Adrenal gland (tissue), 9 donors: ENCODE measurements at regions not wholly inside any gene's neighbourhood (a gene's known extent, or its start where the extent isn't known, plus 50 kb on each side); places are given as distances from the start of the nearest gene placed in this dataset.
"Not testable (repeated sequence)": the region's sequence is repeated elsewhere in the genome, so short reads cannot be mapped to it uniquely, and the experiment has no call there.

Source experiments
- DNase-seq, 7 donors: peaks; one replicate each; pipeline ENCODE4 v3.0.0-alpha.2; 2019 to 2020
- H3K27ac ChIP-seq, 5 donors: fragments of 200-600 bp; sonication (generic) in 4 of 5; 1 replicate in 3 of 5; 2 replicates in 2 of 5; pipeline versions ENCODE4 v1.5.1 to v1.8.0; 2016 to 2020; ENCODE audit warnings: mild to moderate bottlenecking in 1 of 5
- H3K27me3 ChIP-seq: fragments of 200-600 bp; 2 replicates; pipeline ENCODE4 v1.8.0; 2021
- H3K36me3 ChIP-seq, 2 donors: fragments of 200-600 bp; replicated peaks in 1 of 2; 1 replicate in 1 of 2; 2 replicates in 1 of 2; pipeline versions ENCODE4 v1.5.1 to v1.8.0; 2018 to 2022
- H3K4me1 ChIP-seq, 2 donors: fragments of 200-600 bp; replicated peaks in 1 of 2; 1 replicate in 1 of 2; 2 replicates in 1 of 2; pipeline versions ENCODE4 v1.5.1 to v1.8.0; 2018 to 2021
- H3K4me3 ChIP-seq, 4 donors: fragments of 200-600 bp; sonication (generic) in 3 of 4; one replicate each; pipeline ENCODE4 v1.5.1; 2016 to 2018
- H3K9me3 ChIP-seq, 3 donors: fragments of 200-600 bp; sonication (generic) in 1 of 3; replicated peaks in 1 of 3; 1 replicate in 2 of 3; 2 replicates in 1 of 3; pipeline versions ENCODE4 v1.5.1 to v1.8.0; 2016 to 2021
- CTCF ChIP-seq, 6 experiments: fragments of 450-650 bp in 4 of 6; fragments of 200-600 bp in 2 of 6; sonication (generic) in 1 of 6; IDR thresholded peaks; 1 replicate in 5 of 6; 2 replicates in 1 of 6; pipeline versions ENCODE4 v1.5.1 to v1.8.0; 2016 to 2021; ENCODE audit warnings: antibody characterized with exemption in 6 of 6, mild to moderate bottlenecking in 2 of 6, moderate library complexity in 1 of 6
- POLR2A ChIP-seq, 2 donors: fragments of 450-650 bp; IDR thresholded peaks; one replicate each; pipeline ENCODE4 v1.6.1; 2017; ENCODE audit warnings: antibody characterized with exemption in 2 of 2, mild to moderate bottlenecking in 2 of 2, moderate library complexity in 1 of 2
- WGBS, 4 donors: extraction: QIAGEN DNeasy Blood & Tissue Kit in 2 of 4; methylation state at CpG; one replicate each; pipeline versions ENCODE4 v1.1.5 to v1.1.7; 2013 to 2017; 5-methylcytosine and 5-hydroxymethylcytosine counted together
- intact Hi-C, 2 donors: fragments of 100-400 bp; cut with DNase I; formaldehyde crosslinking; loops; one replicate each; pipeline versions ENCODE4 v1.14.1 to v1.15.0; 2022 to 2023
- donor health status: healthy with polysubstance abuse.
- donor health status: Bipolar disorder and iron deficiency.
- donor health status: DM: yes; HTN: yes; CAD: no.
- donor health status: DM: no; HTN: no; CAD: no.
- donor health status: DM: no; HTN: no; CAD: no.

- Histone ChIP-seq H3K4me1 (no peaks in the 10 kb centered on the region), H3K9me3 (no peaks in the 10 kb centered on the region), H3K27ac (no peak overlapping the region), H3K4me3 (no peak overlapping the region), H3K36me3 (no peaks in the 10 kb centered on the region), H3K27me3 (no peaks in the 10 kb centered on the region)
- no peak for DNase-seq
- intact Hi-C loops, result loop anchor here in 1 of 2 donors (10.0 kb wide), 1 partner anchor 365 kb away; no protein-coding TSS in a partner anchor
- WGBS, 4 donors, result 50 to 72% (median 59%) methylated on average over 1 of the region's 1 CpG
- no peak for TF ChIP-seq CTCF (IDR thresholded peaks at IDR 0.05)
- no peak for TF ChIP-seq POLR2A (IDR thresholded peaks at IDR 0.05)
These were observed 311.4 kb upstream of the NCKAP5 start for GRCh38 chr2:133879703-133880102.

DNA sequence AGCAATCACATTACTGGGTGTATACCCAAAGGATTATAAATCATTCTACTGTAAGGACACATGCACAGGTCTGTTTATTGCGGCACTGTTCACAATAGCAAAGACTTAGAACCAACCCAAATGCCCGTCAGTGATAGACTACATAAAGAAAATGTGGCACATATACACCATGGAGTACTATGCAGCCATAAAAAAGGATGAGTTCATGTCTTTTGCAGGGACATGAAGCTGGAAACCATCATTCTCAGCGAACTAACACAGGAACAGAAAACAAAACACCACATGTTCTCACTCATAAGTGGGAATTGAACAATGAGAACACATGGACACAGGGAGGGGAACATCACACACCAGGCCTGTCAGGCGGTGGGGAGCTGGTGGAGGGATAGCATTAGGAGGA, 313.9 kb upstream of the NCKAP5 start:
- not testable (repeated sequence) for H3K27ac ChIP-seq, DNase-seq, H3K4me1 ChIP-seq, H3K9me3 ChIP-seq, H3K27me3 ChIP-seq, H3K4me3 ChIP-seq, H3K36me3 ChIP-seq
- 84 to 94% (median 90%) methylated on average over 4 of the region's 4 CpGs for WGBS, 4 donors
- intact Hi-C loops, result loop anchor here in 1 of 2 donors (10.0 kb wide), 1 partner anchor 363 kb away; no protein-coding TSS in a partner anchor

DNA sequence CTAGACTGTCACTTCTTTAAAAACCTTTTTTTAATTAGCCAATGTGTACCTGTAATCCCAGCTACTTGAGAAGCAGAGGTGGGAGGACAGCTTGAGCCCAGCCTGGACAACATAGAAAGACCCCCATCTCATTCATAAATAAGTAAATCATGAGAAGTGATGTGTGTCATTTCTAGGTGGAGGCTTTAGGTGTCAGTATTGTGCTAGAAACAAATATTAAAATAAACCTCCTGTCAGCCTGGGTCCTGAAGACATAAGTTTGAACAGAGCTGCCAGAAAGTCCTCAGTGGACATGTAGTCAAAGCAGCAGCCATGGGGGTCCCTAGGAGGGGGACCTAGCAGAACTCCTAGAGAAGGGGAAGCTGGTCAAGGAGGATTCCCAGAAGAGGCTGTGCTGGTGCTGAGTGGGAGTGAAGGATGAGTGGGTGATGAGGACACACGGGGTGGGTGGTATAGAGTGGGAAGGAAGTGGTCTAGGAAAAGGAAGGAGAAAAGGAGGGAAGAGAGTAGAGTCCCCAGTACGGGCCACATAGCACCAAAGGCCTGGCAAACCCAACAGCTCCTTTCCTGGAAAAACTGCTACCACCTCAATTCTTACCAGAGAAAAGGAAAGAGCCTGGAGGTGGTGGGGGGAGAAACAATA, 316.6 kb upstream of the NCKAP5 start:
- WGBS, 4 donors, result 57 to 80% (median 68%) methylated on average over 2 of the region's 2 CpGs
- DNase-seq, result no peak
- H3K4me1 ChIP-seq, result no peaks in the 10 kb centered on the region
- H3K9me3 ChIP-seq, result no peaks in the 10 kb centered on the region
- H3K27ac ChIP-seq, result no peak overlapping the region
- no peaks in the 10 kb centered on the region for H3K36me3 ChIP-seq
- intact Hi-C loops, result loop anchor here in 1 of 2 donors (5.0 to 10.0 kb wide), 2 partner anchors 232 to 360 kb away; no protein-coding TSS in a partner anchor
- H3K4me3 ChIP-seq, result no peak overlapping the region
- H3K27me3 ChIP-seq, result no peaks in the 10 kb centered on the region
- TF ChIP-seq POLR2A (IDR thresholded peaks at IDR 0.05), result no peak
- peak in 5 of 6 experiments; percentile 18 to 35 (median 29) for TF ChIP-seq CTCF (IDR thresholded peaks at IDR 0.05)

GRCh38 chr2:133885847-133886246, 317.6 kb upstream of the NCKAP5 start:
- H3K36me3 ChIP-seq, result no peaks in the 10 kb centered on the region
- no peaks in the 10 kb centered on the region for H3K27me3 ChIP-seq
- no peak overlapping the region for H3K4me3 ChIP-seq
- no peak for DNase-seq
- H3K27ac ChIP-seq, result no peak overlapping the region
- no peaks in the 10 kb centered on the region for H3K4me1 ChIP-seq
- no peak for TF ChIP-seq CTCF (IDR thresholded peaks at IDR 0.05)
- TF ChIP-seq POLR2A (IDR thresholded peaks at IDR 0.05), result no peak
- 44 to 71% (median 59%) methylated on average over 5 of the region's 5 CpGs for WGBS, 4 donors
- no peaks in the 10 kb centered on the region for H3K9me3 ChIP-seq
- intact Hi-C loops, result loop anchor here in 1 of 2 donors (5.0 to 10.0 kb wide), 2 partner anchors 231 to 359 kb away; no protein-coding TSS in a partner anchor
